Activated naive CD4-positive, alpha-beta T cell treated with anti-CD3 and anti-CD28 coated beads for 36 hours (primary cell): ENCODE measurements at regions not wholly inside any gene's neighbourhood (a gene's known extent, or its start where the extent isn't known, plus 50 kb on each side); places are given as distances from the start of the nearest gene placed in this dataset.
"Not testable (repeated sequence)": the region's sequence is repeated elsewhere in the genome, so short reads cannot be mapped to it uniquely, and the experiment has no call there.

Source experiments
- CTCF ChIA-PET: fragments of 350-600 bp; sonication (Branson Sonifier 250); formaldehyde crosslinking; loops from one replicate; lab custom pipeline; 2021; ENCODE audit warnings: antibody characterized with exemption; lab: Charles Lee
- DNase-seq: peaks from one replicate; pipeline ENCODE4 v3.0.0-alpha.2; 2020
- H3K27ac Mint-ChIP-seq: one replicate; pipeline ENCODE4 v1.8.0; 2021; ENCODE audit warnings: mild to moderate bottlenecking, mixed read lengths
- H3K27me3 Mint-ChIP-seq: one replicate; pipeline ENCODE4 v1.8.0; 2021; ENCODE audit warnings: low read depth, mixed read lengths
- H3K36me3 Mint-ChIP-seq: one replicate; pipeline ENCODE4 v1.8.0; 2021; ENCODE audit warnings: low read depth, mixed read lengths
- H3K4me1 Mint-ChIP-seq: one replicate; pipeline ENCODE4 v1.8.0; 2021; ENCODE audit warnings: low read depth, mixed read lengths
- H3K4me3 Mint-ChIP-seq: one replicate; pipeline ENCODE4 v1.8.0; 2021; ENCODE audit warnings: mild to moderate bottlenecking, moderate library complexity, mixed read lengths
- H3K9me3 Mint-ChIP-seq: one replicate; pipeline ENCODE4 v1.8.0; 2021; ENCODE audit warnings: mixed read lengths
- intact Hi-C: fragments of 100-400 bp; cut with micrococcal nuclease; formaldehyde crosslinking; loops from one replicate; pipeline ENCODE4 v1.15.1; 2023

DNA sequence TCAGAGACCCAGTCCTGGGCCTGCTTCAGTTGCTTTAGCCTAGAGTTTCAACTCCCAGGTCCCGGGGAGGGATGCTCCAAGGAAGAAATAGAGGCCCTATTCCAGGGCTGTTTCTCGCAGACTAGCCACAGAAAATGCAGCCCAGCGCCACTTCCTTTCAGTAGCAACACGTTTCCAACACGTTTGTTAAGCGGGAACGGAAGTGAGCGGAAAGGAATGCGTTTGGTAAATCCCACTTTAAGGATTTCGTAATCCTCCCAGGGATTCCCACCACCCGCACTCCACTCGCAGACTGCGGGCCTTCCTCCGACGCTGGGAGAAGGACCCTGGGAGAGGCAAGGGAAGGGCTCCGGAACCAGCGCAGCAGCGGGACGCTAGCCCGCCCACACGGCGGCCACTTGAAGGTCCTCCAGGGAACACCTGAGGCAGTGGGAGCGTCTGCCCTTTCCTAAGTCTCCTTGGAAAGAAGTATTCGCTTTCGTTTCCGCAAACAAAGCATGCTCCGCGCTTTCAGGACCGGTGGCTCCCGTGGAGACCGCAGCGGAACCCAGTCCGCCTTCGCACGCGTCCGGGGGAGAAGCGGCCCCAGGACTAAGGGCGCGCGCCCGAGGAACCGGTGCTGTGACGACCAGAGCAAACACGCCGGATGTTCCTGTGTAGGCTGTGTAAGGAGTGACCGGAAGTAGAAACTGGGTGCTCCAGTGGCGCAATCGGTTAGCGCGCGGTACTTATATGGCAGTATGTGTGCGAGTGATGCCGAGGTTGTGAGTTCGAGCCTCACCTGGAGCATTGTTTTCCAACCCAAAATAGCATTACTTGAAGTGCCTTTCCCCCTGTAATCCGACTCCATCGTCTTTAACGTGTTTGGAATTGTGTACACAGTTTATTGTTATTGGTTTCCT, 227.6 kb upstream of the PRSS16 start:
- Mint-ChIP-seq H3K4me3 (peak overlapping the region; percentile 71), H3K9me3 (peaks cover 27% of the 10 kb centered on the region), H3K4me1 (peaks cover 8% of the 10 kb centered on the region), H3K27me3 (peaks cover 38% of the 10 kb centered on the region), H3K36me3 (no peaks in the 10 kb centered on the region), H3K27ac (no peak overlapping the region)
- peak; percentile 62 for DNase-seq
- CTCF ChIA-PET = no interaction called here
- intact Hi-C loops = no loop called here

GRCh38 chr6:27020553-27020880, 227.0 kb upstream of the PRSS16 start:
- no peak for DNase-seq
- Mint-ChIP-seq H3K4me3 (peak overlapping the region; percentile 71), H3K36me3 (no peaks in the 10 kb centered on the region), H3K27ac (no peak overlapping the region), H3K9me3 (peaks cover 23% of the 10 kb centered on the region), H3K4me1 (peaks cover 8% of the 10 kb centered on the region), H3K27me3 (peaks cover 39% of the 10 kb centered on the region)
- CTCF ChIA-PET = no interaction called here
- intact Hi-C loops = no loop called here

- peaks cover 2% of the 10 kb centered on the region for H3K9me3 Mint-ChIP-seq
- H3K27ac Mint-ChIP-seq = no peak overlapping the region
- H3K4me1 Mint-ChIP-seq = peaks cover 8% of the 10 kb centered on the region
- peaks cover 49% of the 10 kb centered on the region for H3K27me3 Mint-ChIP-seq
- CTCF ChIA-PET = no interaction called here
- H3K4me3 Mint-ChIP-seq = no peak overlapping the region
- intact Hi-C loops = no loop called here
- DNase-seq = no peak
- no peaks in the 10 kb centered on the region for H3K36me3 Mint-ChIP-seq
Measured at GRCh38 chr6:27023664-27024063, 223.8 kb upstream of the PRSS16 start.

- Mint-ChIP-seq H3K36me3 (no peaks in the 10 kb centered on the region), H3K27ac (no peak overlapping the region), H3K4me1 (peaks cover 5% of the 10 kb centered on the region), H3K4me3 (no peak overlapping the region), H3K27me3 (peaks cover 38% of the 10 kb centered on the region), H3K9me3 (no peaks in the 10 kb centered on the region)
- no peak for DNase-seq
- intact Hi-C loops = no loop called here
- CTCF ChIA-PET = no interaction called here
Measured at GRCh38 chr6:27025351-27025750, 222.2 kb upstream of the PRSS16 start.

GRCh38 chr6:27026361-27026760, 221.1 kb upstream of the PRSS16 start:
- intact Hi-C loops = no loop called here
- Mint-ChIP-seq H3K4me1 (no peaks in the 10 kb centered on the region), H3K4me3 (no peak overlapping the region), H3K36me3 (no peaks in the 10 kb centered on the region), H3K27ac (no peak overlapping the region), H3K27me3 (peaks cover 33% of the 10 kb centered on the region), H3K9me3 (no peaks in the 10 kb centered on the region)
- CTCF ChIA-PET = no interaction called here
- DNase-seq = no peak

GRCh38 chr6:27031302-27031701, 216.2 kb upstream of the PRSS16 start:
- peaks cover 34% of the 10 kb centered on the region for H3K27me3 Mint-ChIP-seq
- CTCF ChIA-PET = no interaction called here
- no peak overlapping the region for H3K27ac Mint-ChIP-seq

DNA sequence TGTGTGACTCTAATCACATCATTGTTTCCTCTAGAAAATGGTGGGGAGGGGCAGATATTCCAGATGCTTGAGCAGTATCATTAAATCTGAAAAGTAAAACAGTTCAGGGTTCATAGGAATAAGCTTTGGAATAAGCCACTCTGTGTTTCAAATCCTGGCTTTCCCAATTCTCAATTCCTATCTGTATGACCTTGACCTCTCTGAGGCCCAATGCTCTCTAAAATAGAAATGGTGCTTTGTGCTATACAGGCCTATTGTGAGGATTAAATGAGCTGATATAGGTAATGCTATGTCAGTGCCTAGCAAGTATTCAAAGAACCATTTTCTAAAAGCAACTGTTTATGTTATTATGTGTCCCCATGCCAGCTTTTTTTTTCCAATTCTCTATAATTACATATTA, 209.0 kb upstream of the PRSS16 start:
- Mint-ChIP-seq H3K27me3 (peaks cover 54% of the 10 kb centered on the region), H3K4me3 (no peak overlapping the region), H3K36me3 (no peaks in the 10 kb centered on the region), H3K27ac (no peak overlapping the region), H3K4me1 (no peaks in the 10 kb centered on the region), H3K9me3 (no peaks in the 10 kb centered on the region)
- CTCF ChIA-PET = no interaction called here
- no peak for DNase-seq
- intact Hi-C loops = no loop called here

More at GRCh38 chr6:27031302-27031701, 216.2 kb upstream of the PRSS16 start:
- intact Hi-C loops = no loop called here
- no peaks in the 10 kb centered on the region for H3K9me3 Mint-ChIP-seq
- no peak overlapping the region for H3K4me3 Mint-ChIP-seq
- no peak for DNase-seq
- no peaks in the 10 kb centered on the region for H3K36me3 Mint-ChIP-seq
- H3K4me1 Mint-ChIP-seq = no peaks in the 10 kb centered on the region

- Mint-ChIP-seq H3K9me3 (no peaks in the 10 kb centered on the region), H3K4me3 (no peak overlapping the region), H3K4me1 (no peaks in the 10 kb centered on the region), H3K36me3 (no peaks in the 10 kb centered on the region), H3K27me3 (peaks cover 46% of the 10 kb centered on the region), H3K27ac (no peak overlapping the region)
- intact Hi-C loops = no loop called here
- no peak for DNase-seq
- CTCF ChIA-PET = no interaction called here
Measured at GRCh38 chr6:27040244-27041042, 207.1 kb upstream of the PRSS16 start.

- CTCF ChIA-PET = no interaction called here
- Mint-ChIP-seq H3K9me3 (no peaks in the 10 kb centered on the region), H3K4me3 (no peak overlapping the region), H3K27ac (no peak overlapping the region), H3K27me3 (peaks cover 39% of the 10 kb centered on the region), H3K4me1 (no peaks in the 10 kb centered on the region), H3K36me3 (no peaks in the 10 kb centered on the region)
- intact Hi-C loops = no loop called here
- DNase-seq = no peak
Measured at GRCh38 chr6:27043244-27043643, 204.3 kb upstream of the PRSS16 start.

DNA sequence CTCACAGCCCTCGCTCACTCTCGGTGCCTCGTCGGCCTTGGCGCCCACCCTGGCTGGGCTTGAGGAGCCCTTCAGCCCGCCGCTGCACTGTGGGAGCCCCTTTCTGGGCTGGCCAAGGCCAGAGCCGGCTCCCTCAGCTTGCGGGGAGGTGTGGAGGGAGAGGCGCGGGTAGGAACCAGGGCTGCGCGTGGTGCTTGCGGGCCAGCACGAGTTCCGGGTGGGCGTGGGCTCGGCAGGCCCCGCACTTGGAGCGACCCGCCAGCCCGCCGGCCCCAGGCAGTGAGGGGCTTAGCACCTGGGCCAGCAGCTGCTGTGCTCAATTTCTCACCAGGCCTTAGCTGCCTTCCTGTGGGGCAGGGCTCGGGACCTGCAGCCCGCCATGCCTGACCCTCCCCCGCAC, 202.4 kb upstream of the PRSS16 start:
- DNase-seq, intact Hi-C loops, H3K27ac Mint-ChIP-seq, H3K36me3 Mint-ChIP-seq, H3K4me1 Mint-ChIP-seq, H3K9me3 Mint-ChIP-seq, CTCF ChIA-PET, H3K4me3 Mint-ChIP-seq: not testable (repeated sequence)
- H3K27me3 Mint-ChIP-seq = peaks cover 34% of the 10 kb centered on the region

GRCh38 chr6:27047725-27048124, 199.8 kb upstream of the PRSS16 start:
- CTCF ChIA-PET, H3K27ac Mint-ChIP-seq, H3K9me3 Mint-ChIP-seq, H3K4me1 Mint-ChIP-seq, H3K36me3 Mint-ChIP-seq, H3K4me3 Mint-ChIP-seq, intact Hi-C loops, DNase-seq: not testable (repeated sequence)
- peaks cover 22% of the 10 kb centered on the region for H3K27me3 Mint-ChIP-seq

- H3K4me1 Mint-ChIP-seq = no peaks in the 10 kb centered on the region
- no peak overlapping the region for H3K27ac Mint-ChIP-seq
- intact Hi-C loops = no loop called here
- H3K36me3 Mint-ChIP-seq = no peaks in the 10 kb centered on the region
- peaks cover 22% of the 10 kb centered on the region for H3K27me3 Mint-ChIP-seq
- H3K4me3 Mint-ChIP-seq = no peak overlapping the region
- no peaks in the 10 kb centered on the region for H3K9me3 Mint-ChIP-seq
- CTCF ChIA-PET = no interaction called here
- DNase-seq = no peak
Measured at GRCh38 chr6:27049863-27050781, 197.4 kb upstream of the PRSS16 start.
